ENCODE measurements at regions not wholly inside any gene's neighbourhood (a gene's known extent, or its start where the extent isn't known, plus 50 kb on each side); places are given as distances from the start of the nearest gene placed in this dataset.
"Not testable (repeated sequence)": the region's sequence is repeated elsewhere in the genome, so short reads cannot be mapped to it uniquely, and the experiment has no call there.

DNA sequence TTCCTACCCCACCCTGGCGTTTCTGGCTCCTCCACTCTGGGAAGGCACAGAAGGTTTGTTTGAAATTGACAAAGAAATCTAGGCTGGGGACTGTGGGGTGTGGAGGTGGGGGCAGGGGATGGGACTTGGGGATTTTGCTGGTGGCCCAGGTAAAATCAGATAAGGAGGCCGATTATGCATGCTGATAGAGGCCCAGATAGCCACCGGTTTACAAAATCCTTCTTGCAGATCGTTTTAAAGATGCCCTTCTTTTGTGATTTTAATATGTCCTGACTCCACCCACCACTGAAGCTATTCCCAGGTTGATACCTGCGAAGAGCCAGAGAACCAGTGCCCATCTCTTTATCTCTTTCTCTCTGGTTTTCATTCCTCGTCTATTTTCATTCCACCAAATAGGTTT is 104.9 kb downstream of the TFAP2C start:
- no peak for DNase-seq
- Histone ChIP-seq H3K4me3 (no peak overlapping the region), H3K27me3 (replicated peaks in 1 of 7) (peaks cover 0 to 57% (median 7%) of the 10 kb centered on the region in 7 donors), H3K4me1 (no peaks in the 10 kb centered on the region), H3K36me3 (no peaks in the 10 kb centered on the region), H3K27ac (no peak overlapping the region), H3K9me3 (no peaks in the 10 kb centered on the region)
- TF ChIP-seq, protein P1, sequence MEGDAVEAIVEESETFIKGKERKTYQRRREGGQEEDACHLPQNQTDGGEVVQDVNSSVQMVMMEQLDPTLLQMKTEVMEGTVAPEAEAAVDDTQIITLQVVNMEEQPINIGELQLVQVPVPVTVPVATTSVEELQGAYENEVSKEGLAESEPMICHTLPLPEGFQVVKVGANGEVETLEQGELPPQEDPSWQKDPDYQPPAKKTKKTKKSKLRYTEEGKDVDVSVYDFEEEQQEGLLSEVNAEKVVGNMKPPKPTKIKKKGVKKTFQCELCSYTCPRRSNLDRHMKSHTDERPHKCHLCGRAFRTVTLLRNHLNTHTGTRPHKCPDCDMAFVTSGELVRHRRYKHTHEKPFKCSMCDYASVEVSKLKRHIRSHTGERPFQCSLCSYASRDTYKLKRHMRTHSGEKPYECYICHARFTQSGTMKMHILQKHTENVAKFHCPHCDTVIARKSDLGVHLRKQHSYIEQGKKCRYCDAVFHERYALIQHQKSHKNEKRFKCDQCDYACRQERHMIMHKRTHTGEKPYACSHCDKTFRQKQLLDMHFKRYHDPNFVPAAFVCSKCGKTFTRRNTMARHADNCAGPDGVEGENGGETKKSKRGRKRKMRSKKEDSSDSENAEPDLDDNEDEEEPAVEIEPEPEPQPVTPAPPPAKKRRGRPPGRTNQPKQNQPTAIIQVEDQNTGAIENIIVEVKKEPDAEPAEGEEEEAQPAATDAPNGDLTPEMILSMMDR (IDR thresholded peaks at IDR 0.05 in 8 of 11, conservative IDR thresholded peaks at IDR 0.05 in 3 of 11) = no peak
- TF ChIP-seq POLR2A (IDR thresholded peaks at IDR 0.05) = no peak
- no peak for TF ChIP-seq POLR2AphosphoS5 (IDR thresholded peaks at IDR 0.05)
- intact Hi-C loops (cut with DNase I; ENCODE audit: low total_unique reads) = no loop called here
- WGBS, 5 donors = 20 to 28% (median 24%) methylated on average over 6 of the region's 6 CpGs

DNA sequence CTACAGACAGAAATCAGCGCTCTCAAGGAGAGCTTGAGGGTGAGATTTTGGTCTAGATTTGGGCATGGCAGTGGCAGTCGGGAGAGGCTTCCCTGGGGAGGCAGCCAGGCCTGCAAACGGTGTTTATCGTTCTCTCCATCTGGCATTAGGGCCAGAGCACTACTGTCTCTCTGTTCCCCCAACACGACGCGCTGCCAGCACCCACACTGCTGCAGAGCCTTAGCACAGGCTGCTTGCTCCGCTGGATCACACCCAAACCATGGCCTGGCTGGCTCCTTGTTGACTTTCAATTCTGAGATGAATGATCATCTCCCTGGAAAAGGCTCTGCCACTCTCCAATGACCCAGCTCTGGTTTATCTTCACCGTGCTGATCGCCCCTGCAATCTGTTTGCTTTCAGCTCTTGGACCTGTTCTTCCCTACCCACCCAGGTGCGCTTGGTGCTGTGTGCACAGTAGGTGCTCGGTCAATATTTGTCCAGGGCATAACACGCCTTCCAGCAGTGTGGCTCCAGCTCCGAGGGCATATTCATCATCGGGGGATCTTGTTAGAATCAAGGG is 106.1 kb downstream of the TFAP2C start:
- Histone ChIP-seq H3K36me3 (no peaks in the 10 kb centered on the region), H3K4me1 (no peaks in the 10 kb centered on the region), H3K4me3 (no peak overlapping the region), H3K27ac (no peak overlapping the region), H3K9me3 (no peaks in the 10 kb centered on the region), H3K27me3 (replicated peaks in 1 of 7) (peaks cover 0 to 68% (median 7%) of the 10 kb centered on the region in 7 donors)
- WGBS, 5 donors = 23 to 40% (median 28%) methylated on average over 15 of the region's 15 CpGs
- intact Hi-C loops (cut with DNase I; ENCODE audit: low total_unique reads) = no loop called here
- DNase-seq = no peak
- TF ChIP-seq POLR2A (IDR thresholded peaks at IDR 0.05) (no peak), POLR2AphosphoS5 (IDR thresholded peaks at IDR 0.05) (no peak)
- TF ChIP-seq, protein P1 (IDR thresholded peaks at IDR 0.05 in 8 of 11, conservative IDR thresholded peaks at IDR 0.05 in 3 of 11) = no peak

DNA sequence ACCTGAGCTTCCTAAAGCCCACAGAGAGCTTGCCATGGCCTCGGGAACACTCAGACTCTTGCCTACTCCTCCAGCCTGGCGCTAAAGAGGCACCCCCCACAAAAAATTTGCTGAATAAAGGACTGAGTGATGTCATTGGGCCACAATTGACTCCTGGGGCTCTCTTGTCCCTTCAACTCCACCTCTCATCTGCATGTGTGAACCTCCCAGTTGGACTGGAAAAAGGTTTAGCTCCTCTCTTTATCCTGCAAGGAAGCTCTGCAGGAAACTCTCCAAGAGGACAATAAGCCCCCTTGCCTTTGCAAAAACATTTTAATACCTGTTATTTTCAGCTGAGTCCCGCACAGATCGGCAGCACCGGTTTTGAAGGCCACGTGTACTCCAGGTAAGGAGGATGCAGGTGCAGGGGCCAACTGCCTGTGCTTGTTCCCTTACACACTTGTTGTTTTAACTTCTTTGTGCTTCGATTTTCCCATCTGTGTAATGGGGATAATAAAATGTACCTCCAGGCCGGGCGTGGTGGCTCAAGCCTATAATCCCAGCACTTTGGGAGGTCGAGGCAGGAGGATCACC is 107.3 kb downstream of the TFAP2C start:
- DNase-seq = no peak
- Histone ChIP-seq H3K36me3 (no peaks in the 10 kb centered on the region), H3K4me3 (no peak overlapping the region), H3K9me3 (no peaks in the 10 kb centered on the region), H3K27me3 (replicated peaks in 1 of 7) (peaks cover 0 to 80% (median 7%) of the 10 kb centered on the region in 7 donors), H3K27ac (no peak overlapping the region), H3K4me1 (no peaks in the 10 kb centered on the region)
- intact Hi-C loops (cut with DNase I; ENCODE audit: low total_unique reads) = no loop called here
- TF ChIP-seq POLR2A (IDR thresholded peaks at IDR 0.05) (no peak), POLR2AphosphoS5 (IDR thresholded peaks at IDR 0.05) (no peak)
- TF ChIP-seq, protein P1 (IDR thresholded peaks at IDR 0.05 in 8 of 11, conservative IDR thresholded peaks at IDR 0.05 in 3 of 11) = no peak
- WGBS, 5 donors = 6 to 11% (median 8%) methylated on average over 10 of the region's 10 CpGs

DNA sequence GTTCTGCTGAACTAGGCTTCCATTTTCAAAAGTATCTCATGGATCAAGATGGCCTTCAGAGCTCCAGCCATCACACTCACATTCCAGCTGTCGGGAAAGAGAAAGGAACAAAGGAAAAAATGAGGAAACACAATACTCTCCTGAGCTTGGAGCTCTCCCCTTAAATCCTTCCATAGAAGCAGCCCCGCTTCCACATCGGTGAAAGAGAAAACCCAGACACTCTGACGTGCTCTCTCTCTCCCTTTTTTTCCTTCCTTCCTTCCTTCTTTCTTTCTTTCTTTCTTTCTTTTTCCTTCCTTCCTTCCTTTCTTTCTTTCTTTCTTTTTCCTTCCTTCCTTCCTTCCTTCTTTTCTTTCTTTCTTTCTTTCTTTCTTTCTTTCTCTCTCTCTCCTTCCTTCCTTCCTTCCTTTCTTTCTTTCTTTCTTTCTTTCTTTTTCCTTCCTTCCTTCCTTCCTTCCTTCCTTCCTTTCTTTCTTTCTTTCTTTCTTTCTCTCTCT is 115.3 kb downstream of the TFAP2C start:
- H3K4me3 ChIP-seq; H3K36me3 ChIP-seq; H3K27ac ChIP-seq; intact Hi-C loops (cut with DNase I; ENCODE audit: low total_unique reads); DNase-seq; H3K4me1 ChIP-seq; H3K9me3 ChIP-seq: not testable (repeated sequence)
- H3K27me3 ChIP-seq (replicated peaks in 1 of 7) = peaks cover 0 to 53% (median 0%) of the 10 kb centered on the region in 7 donors
- 87 to 92% (median 91%) methylated on average over 4 of the region's 4 CpGs for WGBS, 5 donors
